Astrocyte of the cerebellum (primary cell): ENCODE measurements at regions not wholly inside any gene's neighbourhood (a gene's known extent, or its start where the extent isn't known, plus 50 kb on each side); places are given as distances from the start of the nearest gene placed in this dataset.

Source experiments
- DNase-seq: peaks from one replicate; pipeline ENCODE4 v3.0.0-alpha.2; 2011; ENCODE audit warnings: low read depth
- H3K4me3 ChIP-seq: 2 replicates; pipeline ENCODE4 v1.5.1; 2011; ENCODE audit warnings: mild to moderate bottlenecking, low read depth, low read length, moderate library complexity
- CTCF ChIP-seq: IDR thresholded peaks from 2 replicates; pipeline ENCODE4 v1.5.1; 2012; ENCODE audit warnings: low read length, low read depth, moderate library complexity, mild to moderate bottlenecking; ENCODE audit errors: missing control alignments
- in situ Hi-C: cut with HindIII; loops from 2 replicates; pipeline ENCODE4 v1.10.0; 2017; ENCODE audit warnings: low sequenced_read_pairs

- TF ChIP-seq CTCF: no peak
- in situ Hi-C loops: no loop called here
Measured at GRCh38 chr9:89748021-89748670, 143.3 kb downstream of the GADD45G start.

GRCh38 chr9:89748831-89749499 lies 144.2 kb downstream of the GADD45G start:
- in situ Hi-C loops: no loop called here
- DNase-seq: no peak
- H3K4me3 ChIP-seq: no peak overlapping the region
- TF ChIP-seq CTCF: no peak

More at GRCh38 chr9:89748021-89748670, 143.3 kb downstream of the GADD45G start:
- no peak for DNase-seq
- no peak overlapping the region for H3K4me3 ChIP-seq

- TF ChIP-seq CTCF: no peak
- DNase-seq: no peak
- H3K4me3 ChIP-seq: no peak overlapping the region
- in situ Hi-C loops: no loop called here
Measured at GRCh38 chr9:89749500-89750116, 144.8 kb downstream of the GADD45G start.

GRCh38 chr9:89750117-89750791 lies 145.4 kb downstream of the GADD45G start:
- DNase-seq: no peak
- in situ Hi-C loops: no loop called here
- H3K4me3 ChIP-seq: no peak overlapping the region
- TF ChIP-seq CTCF: no peak

GRCh38 chr9:89751079-89751825 lies 146.4 kb downstream of the GADD45G start:
- no peak for TF ChIP-seq CTCF
- in situ Hi-C loops: no loop called here
- H3K4me3 ChIP-seq: no peak overlapping the region
- no peak for DNase-seq

- in situ Hi-C loops: no loop called here
- H3K4me3 ChIP-seq: no peak overlapping the region
- no peak for TF ChIP-seq CTCF
- no peak for DNase-seq
Measured at GRCh38 chr9:89752154-89752553, 147.3 kb downstream of the GADD45G start.
